Uterus (tissue), 3 donors: ENCODE measurements at regions not wholly inside any gene's neighbourhood (a gene's known extent, or its start where the extent isn't known, plus 50 kb on each side); places are given as distances from the start of the nearest gene placed in this dataset.

Experiments used
- DNase-seq, 2 donors: peaks; one replicate each; pipeline ENCODE4 v3.0.0-alpha.2; 2019 to 2020
- H3K27ac ChIP-seq, 2 donors: fragments of 200-600 bp; sonication (generic); 1 replicate in 1 of 2; 2 replicates in 1 of 2; pipeline ENCODE4 v1.5.1; 2016 to 2018
- H3K27me3 ChIP-seq, 2 donors: fragments of 200-600 bp; sonication (generic); one replicate each; pipeline ENCODE4 v1.5.1; 2018 to 2019; ENCODE audit warnings: control low read depth in 1 of 2
- H3K36me3 ChIP-seq, 2 donors: fragments of 200-600 bp; sonication (generic); one replicate each; pipeline ENCODE4 v1.5.1; 2019; ENCODE audit warnings: control low read depth in 1 of 2
- H3K4me1 ChIP-seq, 2 donors: fragments of 200-600 bp; sonication (generic); one replicate each; pipeline ENCODE4 v1.5.1; 2018 to 2019; ENCODE audit warnings: control low read depth in 1 of 2
- H3K4me3 ChIP-seq, 2 donors: fragments of 200-600 bp; sonication (generic); 1 replicate in 1 of 2; 2 replicates in 1 of 2; pipeline ENCODE4 v1.5.1; 2018 to 2019; ENCODE audit warnings: mild to moderate bottlenecking in 1 of 2
- H3K9me3 ChIP-seq, 2 donors: fragments of 200-600 bp; sonication (generic); one replicate each; pipeline ENCODE4 v1.5.1; 2019; ENCODE audit warnings: control low read depth in 1 of 2
- CTCF ChIP-seq, 4 experiments: fragments of 200-600 bp in 2 of 4; fragments of 450-650 bp in 2 of 4; sonication (generic) in 2 of 4; IDR thresholded peaks; one replicate each; pipeline ENCODE4 v1.5.1; 2016 to 2019; ENCODE audit warnings: antibody characterized with exemption in 4 of 4, mild to moderate bottlenecking in 2 of 4, moderate library complexity in 1 of 4
- POLR2A ChIP-seq, 2 donors: fragments of 450-650 bp; IDR thresholded peaks; one replicate each; pipeline ENCODE4 v1.6.1; 2016; ENCODE audit warnings: antibody characterized with exemption in 2 of 2, mild to moderate bottlenecking in 1 of 2, moderate library complexity in 1 of 2
- intact Hi-C: fragments of 100-400 bp; cut with DNase I; formaldehyde crosslinking; loops from one replicate; pipeline ENCODE4 v1.15.1; 2023; ENCODE audit warnings: low total_unique reads
- donor health status: DM: yes; HTN: yes; CAD: no.

GRCh38 chr1:34342334-34342733, 165.6 kb downstream of the C1orf94 start:
- intact Hi-C loops, result no loop called here
- Histone ChIP-seq H3K27me3 (no peaks in the 10 kb centered on the region), H3K4me1 (no peaks in the 10 kb centered on the region), H3K4me3 (no peak overlapping the region), H3K27ac (no peak overlapping the region), H3K36me3 (no peaks in the 10 kb centered on the region), H3K9me3 (no peaks in the 10 kb centered on the region)
- no peak for DNase-seq
- TF ChIP-seq POLR2A (IDR thresholded peaks at IDR 0.05) (no peak), CTCF (IDR thresholded peaks at IDR 0.05) (no peak)

- TF ChIP-seq CTCF (IDR thresholded peaks at IDR 0.05) (no peak), POLR2A (IDR thresholded peaks at IDR 0.05) (no peak)
- no peaks in the 10 kb centered on the region for H3K9me3 ChIP-seq
- H3K4me1 ChIP-seq, result no peaks in the 10 kb centered on the region
- no peak overlapping the region for H3K4me3 ChIP-seq
- H3K27me3 ChIP-seq, result no peaks in the 10 kb centered on the region
- DNase-seq, result no peak
- H3K27ac ChIP-seq, result no peak overlapping the region
- no peaks in the 10 kb centered on the region for H3K36me3 ChIP-seq
- intact Hi-C loops, result no loop called here
These were observed 169.4 kb downstream of the C1orf94 start for GRCh38 chr1:34346128-34346527.

GRCh38 chr1:34353409-34353808, 176.7 kb downstream of the C1orf94 start:
- TF ChIP-seq POLR2A (IDR thresholded peaks at IDR 0.05) (no peak), CTCF (IDR thresholded peaks at IDR 0.05) (no peak)
- DNase-seq, result no peak
- Histone ChIP-seq H3K9me3 (no peaks in the 10 kb centered on the region), H3K4me1 (no peaks in the 10 kb centered on the region), H3K27ac (no peak overlapping the region), H3K27me3 (no peaks in the 10 kb centered on the region), H3K4me3 (no peak overlapping the region), H3K36me3 (no peaks in the 10 kb centered on the region)
- intact Hi-C loops, result no loop called here

GRCh38 chr1:34354367-34354766, 177.7 kb downstream of the C1orf94 start:
- H3K4me1 ChIP-seq, result no peaks in the 10 kb centered on the region
- DNase-seq, result no peak
- TF ChIP-seq CTCF (IDR thresholded peaks at IDR 0.05) (no peak), POLR2A (IDR thresholded peaks at IDR 0.05) (no peak)
- no peak overlapping the region for H3K27ac ChIP-seq
- no peak overlapping the region for H3K4me3 ChIP-seq
- intact Hi-C loops, result no loop called here
- no peaks in the 10 kb centered on the region for H3K9me3 ChIP-seq
- no peaks in the 10 kb centered on the region for H3K27me3 ChIP-seq
- H3K36me3 ChIP-seq, result no peaks in the 10 kb centered on the region

GRCh38 chr1:34356853-34357252, 180.1 kb downstream of the C1orf94 start:
- Histone ChIP-seq H3K27ac (no peak overlapping the region), H3K4me3 (no peak overlapping the region), H3K9me3 (no peaks in the 10 kb centered on the region), H3K27me3 (no peaks in the 10 kb centered on the region), H3K36me3 (no peaks in the 10 kb centered on the region), H3K4me1 (no peaks in the 10 kb centered on the region)
- DNase-seq, result no peak
- intact Hi-C loops, result no loop called here
- TF ChIP-seq POLR2A (IDR thresholded peaks at IDR 0.05) (no peak), CTCF (IDR thresholded peaks at IDR 0.05) (no peak)
